NOMO-1 treated with dmso at 0.1 percent for 144 hours (cell line): ENCODE measurements at regions not wholly inside any gene's neighbourhood (a gene's known extent, or its start where the extent isn't known, plus 50 kb on each side); places are given as distances from the start of the nearest gene placed in this dataset.
"Not testable (repeated sequence)": the region's sequence is repeated elsewhere in the genome, so short reads cannot be mapped to it uniquely, and the experiment has no call there.

Experiments used
- DNase-seq: peaks from one replicate; lab custom pipeline; 2025; ENCODE audit not compliant: unreplicated experiment; lab: John Stamatoyannopoulos, UW

- no peak for DNase-seq
These were observed 233.6 kb downstream of the KCNE4 start for GRCh38 chr2:223285370-223286265.

- DNase-seq: no peak
These were observed 242.8 kb downstream of the KCNE4 start for GRCh38 chr2:223294756-223295155.

GRCh38 chr2:223297788-223298187 lies 245.8 kb downstream of the KCNE4 start:
- no peak for DNase-seq

- DNase-seq: not testable (repeated sequence)
These were observed 246.3 kb downstream of the KCNE4 start for GRCh38 chr2:223298329-223298728.

GRCh38 chr2:223300326-223300725 lies 248.3 kb downstream of the KCNE4 start:
- no peak for DNase-seq

GRCh38 chr2:223306371-223306770 lies 254.4 kb downstream of the KCNE4 start:
- no peak for DNase-seq

- no peak for DNase-seq
These were observed 260.1 kb downstream of the KCNE4 start for GRCh38 chr2:223311889-223312680.

- DNase-seq: no peak
These were observed 261.1 kb downstream of the KCNE4 start for GRCh38 chr2:223313101-223313500.

- DNase-seq: no peak
These were observed 262.8 kb downstream of the KCNE4 start for GRCh38 chr2:223314811-223315210.

- no peak for DNase-seq
These were observed 263.8 kb downstream of the KCNE4 start for GRCh38 chr2:223315813-223316212.

GRCh38 chr2:223316342-223316741 lies 264.4 kb downstream of the KCNE4 start:
- DNase-seq: no peak

GRCh38 chr2:223319601-223320000 lies 267.6 kb downstream of the KCNE4 start:
- DNase-seq: no peak

- DNase-seq: peak; percentile 2
These were observed 272.4 kb downstream of the KCNE4 start for GRCh38 chr2:223324402-223324801.

- no peak for DNase-seq
These were observed 273.6 kb downstream of the SCG2 start for GRCh38 chr2:223328578-223328977.

- not testable (repeated sequence) for DNase-seq
These were observed 271.4 kb downstream of the SCG2 start for GRCh38 chr2:223330747-223331146.

GRCh38 chr2:223338016-223338415 lies 264.1 kb downstream of the SCG2 start:
- DNase-seq: no peak

GRCh38 chr2:223357076-223357475 lies 245.1 kb downstream of the SCG2 start:
- no peak for DNase-seq

GRCh38 chr2:223363085-223363484 lies 239.1 kb downstream of the SCG2 start:
- DNase-seq: no peak

- DNase-seq: no peak
These were observed 236.9 kb downstream of the SCG2 start for GRCh38 chr2:223365158-223365679.

GRCh38 chr2:223366566-223366965 lies 235.6 kb downstream of the SCG2 start:
- no peak for DNase-seq

GRCh38 chr2:223368481-223368880 lies 233.7 kb downstream of the SCG2 start:
- no peak for DNase-seq

- no peak for DNase-seq
These were observed 232.3 kb downstream of the SCG2 start for GRCh38 chr2:223369889-223370288.
